Fibroblast of lung (primary cell): ENCODE measurements at regions not wholly inside any gene's neighbourhood (a gene's known extent, or its start where the extent isn't known, plus 50 kb on each side); places are given as distances from the start of the nearest gene placed in this dataset.

ENCODE experiments used
- DNase-seq, 2 donors: peaks; one replicate each; pipeline versions ENCODE4 v3.0.0 to v3.0.0-alpha.2; 2010; ENCODE audit warnings: low read depth in 2 of 2
- H2AFZ ChIP-seq: 2 replicates; pipeline ENCODE4 v1.5.1; 2012; ENCODE audit warnings: low read length, control low read depth, inconsistent platforms
- H3K27ac ChIP-seq: 2 replicates; pipeline ENCODE4 v1.5.1; 2011; ENCODE audit warnings: low read length, control low read depth; ENCODE audit not compliant: insufficient read depth
- H3K27me3 ChIP-seq: 2 replicates; pipeline ENCODE4 v1.5.1; 2011; ENCODE audit warnings: mild to moderate bottlenecking, low read length; ENCODE audit not compliant: control insufficient read depth, insufficient read depth
- H3K36me3 ChIP-seq: 2 replicates; pipeline ENCODE4 v1.5.1; 2011; ENCODE audit warnings: low read length; ENCODE audit not compliant: control insufficient read depth, insufficient read depth
- H3K4me1 ChIP-seq: 2 replicates; pipeline ENCODE4 v1.5.1; 2011; ENCODE audit warnings: low read length; ENCODE audit not compliant: control insufficient read depth, insufficient read depth; ENCODE audit errors: extremely low read depth
- H3K4me2 ChIP-seq: 2 replicates; pipeline ENCODE4 v1.5.1; 2011; ENCODE audit warnings: low read length, control low read depth; ENCODE audit not compliant: insufficient read depth; ENCODE audit errors: extremely low read depth
- H3K4me3 ChIP-seq, 4 experiments: fragments of 200-600 bp in 1 of 4; sonication (generic) in 1 of 4; replicated peaks in 1 of 4; 2 replicates each; pipeline ENCODE4 v1.5.1; 2011 to 2016; ENCODE audit warnings: low read length in 4 of 4, low read depth in 3 of 4, mild to moderate bottlenecking in 3 of 4, control low read depth in 2 of 4, inconsistent platforms in 1 of 4, mixed read lengths in 1 of 4; ENCODE audit not compliant: insufficient read depth in 1 of 4; ENCODE audit errors: control extremely low read depth in 1 of 4
- H3K79me2 ChIP-seq: 2 replicates; pipeline ENCODE4 v1.5.1; 2012; ENCODE audit warnings: mild to moderate bottlenecking, low read length, inconsistent platforms; ENCODE audit not compliant: control insufficient read depth, insufficient read depth
- H3K9ac ChIP-seq: 2 replicates; pipeline ENCODE4 v1.5.1; 2011; ENCODE audit warnings: mild to moderate bottlenecking, low read length, control low read depth; ENCODE audit not compliant: insufficient read depth
- H3K9me3 ChIP-seq: 2 replicates; pipeline ENCODE4 v1.5.1; 2012; ENCODE audit warnings: low read depth, low read length; ENCODE audit not compliant: control insufficient read depth, insufficient read depth
- H4K20me1 ChIP-seq: 2 replicates; pipeline ENCODE4 v1.5.1; 2011; ENCODE audit warnings: low read length; ENCODE audit not compliant: control insufficient read depth, insufficient read depth; ENCODE audit errors: extremely low read depth
- EZH2 ChIP-seq: IDR thresholded peaks from 2 replicates; pipeline ENCODE4 v1.5.1; 2012; ENCODE audit warnings: low read length, control low read depth, mild to moderate bottlenecking; ENCODE audit errors: missing control alignments
- TF ChIP-seq, protein P1 (sequence below), 2 donors: IDR thresholded peaks in 1 of 2; conservative IDR thresholded peaks in 1 of 2; 1 replicate in 1 of 2; 2 replicates in 1 of 2; pipeline ENCODE4 v1.5.1; 2011 to 2012; ENCODE audit warnings: low read length in 2 of 2, control low read depth in 1 of 2, inconsistent platforms in 1 of 2, low read depth in 1 of 2, mild to moderate bottlenecking in 1 of 2

DNA sequence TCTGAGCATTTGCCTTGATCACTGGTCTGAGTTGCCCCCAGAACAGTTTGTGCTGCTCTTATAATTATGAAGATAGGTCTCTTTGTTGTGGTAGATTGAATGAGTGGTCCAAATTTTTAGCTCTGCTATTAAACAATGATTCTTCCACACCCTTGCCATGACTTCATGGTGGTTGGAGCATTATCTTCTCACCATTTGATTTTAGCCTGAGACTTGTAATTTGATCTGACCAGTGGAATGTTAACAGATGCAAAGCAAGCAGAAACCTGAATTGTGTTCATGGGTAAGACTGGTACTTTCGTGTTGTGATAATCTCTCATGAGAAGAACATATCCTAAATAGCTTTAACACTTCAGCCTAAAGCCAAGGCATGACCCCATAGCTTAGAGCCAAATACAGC lies 139.1 kb downstream of the TFPI2 start:
- Histone ChIP-seq H3K4me1 (no peaks in the 10 kb centered on the region), H4K20me1 (no peaks in the 10 kb centered on the region), H3K4me2 (no peak overlapping the region), H3K9ac (no peak overlapping the region), H3K79me2 (no peaks in the 10 kb centered on the region), H3K36me3 (no peaks in the 10 kb centered on the region), H3K9me3 (no peaks in the 10 kb centered on the region), H3K4me3 (no peak overlapping the region), H3K27me3 (no peaks in the 10 kb centered on the region), H2AFZ (no peak overlapping the region), H3K27ac (no peak overlapping the region)
- no peak for DNase-seq
- TF ChIP-seq, protein P1, sequence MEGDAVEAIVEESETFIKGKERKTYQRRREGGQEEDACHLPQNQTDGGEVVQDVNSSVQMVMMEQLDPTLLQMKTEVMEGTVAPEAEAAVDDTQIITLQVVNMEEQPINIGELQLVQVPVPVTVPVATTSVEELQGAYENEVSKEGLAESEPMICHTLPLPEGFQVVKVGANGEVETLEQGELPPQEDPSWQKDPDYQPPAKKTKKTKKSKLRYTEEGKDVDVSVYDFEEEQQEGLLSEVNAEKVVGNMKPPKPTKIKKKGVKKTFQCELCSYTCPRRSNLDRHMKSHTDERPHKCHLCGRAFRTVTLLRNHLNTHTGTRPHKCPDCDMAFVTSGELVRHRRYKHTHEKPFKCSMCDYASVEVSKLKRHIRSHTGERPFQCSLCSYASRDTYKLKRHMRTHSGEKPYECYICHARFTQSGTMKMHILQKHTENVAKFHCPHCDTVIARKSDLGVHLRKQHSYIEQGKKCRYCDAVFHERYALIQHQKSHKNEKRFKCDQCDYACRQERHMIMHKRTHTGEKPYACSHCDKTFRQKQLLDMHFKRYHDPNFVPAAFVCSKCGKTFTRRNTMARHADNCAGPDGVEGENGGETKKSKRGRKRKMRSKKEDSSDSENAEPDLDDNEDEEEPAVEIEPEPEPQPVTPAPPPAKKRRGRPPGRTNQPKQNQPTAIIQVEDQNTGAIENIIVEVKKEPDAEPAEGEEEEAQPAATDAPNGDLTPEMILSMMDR (conservative IDR thresholded peaks at IDR 0.05 in 1 of 2, IDR thresholded peaks at IDR 0.05 in 1 of 2; ENCODE audit: low read depth in 1 of 2, low read length in 2 of 2) = no peak
- no peak for TF ChIP-seq EZH2

DNA sequence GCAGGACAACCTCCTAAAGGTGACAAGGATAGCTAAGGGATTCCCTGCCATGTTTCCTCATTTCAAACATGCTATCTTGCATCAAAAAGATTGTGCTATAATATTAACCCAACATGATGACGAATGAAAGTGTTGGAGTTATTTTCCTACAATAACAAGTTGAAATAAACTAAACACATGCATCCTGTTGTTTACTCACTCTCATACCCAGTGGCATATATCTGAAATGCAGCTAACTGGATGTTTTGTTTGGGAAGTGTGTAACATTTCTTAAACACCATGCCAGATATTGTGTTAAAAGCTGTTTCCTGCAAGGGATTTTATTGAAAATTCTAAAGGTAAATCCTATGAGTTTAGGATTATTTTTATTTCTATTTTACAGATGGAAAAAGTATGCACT lies 139.6 kb downstream of the TFPI2 start:
- Histone ChIP-seq H3K79me2 (no peaks in the 10 kb centered on the region), H3K4me1 (no peaks in the 10 kb centered on the region), H2AFZ (no peak overlapping the region), H3K9ac (no peak overlapping the region), H3K4me3 (no peak overlapping the region), H3K27me3 (no peaks in the 10 kb centered on the region), H3K9me3 (no peaks in the 10 kb centered on the region), H3K4me2 (no peak overlapping the region), H3K27ac (no peak overlapping the region), H3K36me3 (no peaks in the 10 kb centered on the region), H4K20me1 (no peaks in the 10 kb centered on the region)
- DNase-seq = no peak
- TF ChIP-seq, protein P1 (conservative IDR thresholded peaks at IDR 0.05 in 1 of 2, IDR thresholded peaks at IDR 0.05 in 1 of 2; ENCODE audit: low read depth in 1 of 2, low read length in 2 of 2) = no peak
- no peak for TF ChIP-seq EZH2

DNA sequence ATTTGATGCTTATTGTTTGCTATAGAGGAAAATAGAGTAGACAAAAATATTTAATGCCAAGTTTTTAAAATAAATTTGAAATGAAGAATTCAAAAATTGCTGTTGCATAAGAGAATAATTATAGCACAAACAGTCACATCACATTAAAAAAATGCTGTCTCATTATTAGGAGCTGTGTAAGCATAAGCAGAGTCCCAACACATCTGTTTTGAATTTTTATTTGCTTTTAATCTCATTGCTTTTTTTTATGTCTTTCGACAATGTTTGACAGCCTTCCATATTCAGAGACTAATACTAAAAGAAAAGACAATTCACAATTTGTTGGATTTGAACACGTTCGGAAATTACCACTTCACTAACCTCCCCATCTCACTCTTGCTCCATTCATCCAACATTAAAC lies 143.5 kb downstream of the TFPI2 start:
- Histone ChIP-seq H3K4me2 (no peak overlapping the region), H3K4me1 (no peaks in the 10 kb centered on the region), H3K27me3 (no peaks in the 10 kb centered on the region), H3K79me2 (no peaks in the 10 kb centered on the region), H3K36me3 (no peaks in the 10 kb centered on the region), H2AFZ (no peak overlapping the region), H3K4me3 (no peak overlapping the region), H3K27ac (no peak overlapping the region), H3K9ac (no peak overlapping the region), H4K20me1 (no peaks in the 10 kb centered on the region), H3K9me3 (no peaks in the 10 kb centered on the region)
- TF ChIP-seq, protein P1 (conservative IDR thresholded peaks at IDR 0.05 in 1 of 2, IDR thresholded peaks at IDR 0.05 in 1 of 2; ENCODE audit: low read depth in 1 of 2, low read length in 2 of 2) = no peak
- no peak for DNase-seq
